Ascending aorta (tissue), 2 donors: ENCODE measurements at regions not wholly inside any gene's neighbourhood (a gene's known extent, or its start where the extent isn't known, plus 50 kb on each side); places are given as distances from the start of the nearest gene placed in this dataset.

Source experiments
- DNase-seq, 2 donors: peaks; one replicate each; pipeline ENCODE4 v3.0.0-alpha.2; 2019; ENCODE audit warnings: low spot score in 2 of 2
- H3K27ac ChIP-seq, 2 donors: fragments of 200-600 bp; sonication (generic); one replicate each; pipeline ENCODE4 v1.5.1; 2016 to 2017; ENCODE audit warnings: mild to moderate bottlenecking in 1 of 2
- H3K27me3 ChIP-seq: fragments of 200-600 bp; sonication (generic); one replicate; pipeline ENCODE4 v1.5.1; 2017
- H3K36me3 ChIP-seq, 2 donors: fragments of 200-600 bp; sonication (generic); one replicate each; pipeline ENCODE4 v1.5.1; 2016
- H3K4me1 ChIP-seq, 2 donors: fragments of 200-600 bp; sonication (generic); one replicate each; pipeline ENCODE4 v1.5.1; 2016 to 2017; ENCODE audit warnings: mild to moderate bottlenecking in 1 of 2
- H3K4me3 ChIP-seq, 2 donors: fragments of 200-600 bp; sonication (generic); one replicate each; pipeline ENCODE4 v1.5.1; 2016 to 2017; ENCODE audit warnings: mild to moderate bottlenecking in 1 of 2
- H3K9me3 ChIP-seq, 2 donors: fragments of 200-600 bp; sonication (generic); one replicate each; pipeline ENCODE4 v1.5.1; 2016
- CTCF ChIP-seq, 3 experiments: fragments of 200-600 bp in 2 of 3; fragments of 450-650 bp in 1 of 3; sonication (generic) in 2 of 3; IDR thresholded peaks; one replicate each; pipeline ENCODE4 v1.5.1; 2016 to 2019; ENCODE audit warnings: antibody characterized with exemption in 3 of 3, mild to moderate bottlenecking in 1 of 3, moderate library complexity in 1 of 3
- intact Hi-C: fragments of 100-400 bp; cut with DNase I; formaldehyde crosslinking; loops from one replicate; pipeline ENCODE4 v1.15.1; 2023

- Histone ChIP-seq H3K36me3 (no peaks in the 10 kb centered on the region), H3K4me1 (no peaks in the 10 kb centered on the region), H3K9me3 (no peaks in the 10 kb centered on the region), H3K27me3 (no peaks in the 10 kb centered on the region), H3K27ac (no peak overlapping the region), H3K4me3 (no peak overlapping the region)
- DNase-seq: peak in 1 of 2 donors; percentile 76
- intact Hi-C loops: loop anchor here (1.0 kb wide), 1 partner anchor 629 kb away; no protein-coding TSS in a partner anchor
- TF ChIP-seq CTCF (IDR thresholded peaks at IDR 0.05): peak; percentile 36 to 81 (median 77)
These were observed 53.9 kb downstream of the OTOR start for GRCh38 chr20:16801919-16802651.

GRCh38 chr20:16802652-16802935 lies 54.4 kb downstream of the OTOR start:
- H3K27ac ChIP-seq: no peak overlapping the region
- H3K9me3 ChIP-seq: no peaks in the 10 kb centered on the region
- H3K36me3 ChIP-seq: no peaks in the 10 kb centered on the region
- no peak for DNase-seq
- no peak for TF ChIP-seq CTCF (IDR thresholded peaks at IDR 0.05)
- intact Hi-C loops: loop anchor here (1.0 kb wide), 1 partner anchor 629 kb away; no protein-coding TSS in a partner anchor
- H3K4me1 ChIP-seq: no peaks in the 10 kb centered on the region
- H3K27me3 ChIP-seq: no peaks in the 10 kb centered on the region
- no peak overlapping the region for H3K4me3 ChIP-seq

GRCh38 chr20:16803965-16804792 lies 56.0 kb downstream of the OTOR start:
- no peaks in the 10 kb centered on the region for H3K36me3 ChIP-seq
- no peaks in the 10 kb centered on the region for H3K27me3 ChIP-seq
- TF ChIP-seq CTCF (IDR thresholded peaks at IDR 0.05): peak; percentile 43 to 76 (median 75)
- DNase-seq: peak in 1 of 2 donors; percentile 72
- no peak overlapping the region for H3K4me3 ChIP-seq
- intact Hi-C loops: no loop called here
- H3K9me3 ChIP-seq: no peaks in the 10 kb centered on the region
- H3K4me1 ChIP-seq: no peaks in the 10 kb centered on the region
- H3K27ac ChIP-seq: no peak overlapping the region

GRCh38 chr20:16804793-16805187 lies 56.6 kb downstream of the OTOR start:
- H3K27ac ChIP-seq: no peak overlapping the region
- no peaks in the 10 kb centered on the region for H3K4me1 ChIP-seq
- no peak for TF ChIP-seq CTCF (IDR thresholded peaks at IDR 0.05)
- no peaks in the 10 kb centered on the region for H3K36me3 ChIP-seq
- H3K4me3 ChIP-seq: no peak overlapping the region
- no peak for DNase-seq
- H3K27me3 ChIP-seq: no peaks in the 10 kb centered on the region
- H3K9me3 ChIP-seq: no peaks in the 10 kb centered on the region
- intact Hi-C loops: no loop called here

- Histone ChIP-seq H3K9me3 (no peaks in the 10 kb centered on the region), H3K36me3 (no peaks in the 10 kb centered on the region), H3K4me3 (no peak overlapping the region), H3K27me3 (no peaks in the 10 kb centered on the region), H3K4me1 (no peaks in the 10 kb centered on the region), H3K27ac (no peak overlapping the region)
- TF ChIP-seq CTCF (IDR thresholded peaks at IDR 0.05): no peak
- no peak for DNase-seq
- intact Hi-C loops: no loop called here
These were observed 57.9 kb downstream of the OTOR start for GRCh38 chr20:16806061-16806460.
